ENCODE measurements at regions not wholly inside any gene's neighbourhood (a gene's known extent, or its start where the extent isn't known, plus 50 kb on each side); places are given as distances from the start of the nearest gene placed in this dataset.

DNA sequence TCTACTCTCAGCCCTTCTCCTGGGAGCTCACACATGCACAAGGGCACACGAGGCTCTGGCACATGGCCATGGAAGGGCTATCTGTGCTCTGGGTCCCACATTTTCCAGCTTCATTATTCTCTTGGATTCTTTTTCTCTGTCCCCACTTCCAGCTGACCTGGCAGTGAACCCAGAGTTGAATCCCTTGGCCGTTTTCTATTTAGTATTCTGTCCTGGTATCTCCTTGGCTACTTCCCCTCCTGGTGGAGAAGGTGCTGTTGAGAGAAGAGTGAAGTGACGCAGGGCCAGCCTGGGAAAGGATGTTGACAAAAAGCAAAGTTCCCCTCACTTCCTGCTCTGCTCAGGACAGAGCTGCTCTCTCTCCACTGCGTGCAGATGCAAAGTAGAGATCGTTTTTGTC, 303.1 kb downstream of the IRS2 start:
- TF ChIP-seq SMC3 (IDR thresholded peaks at IDR 0.05; ENCODE audit: low read depth, low read length) (no peak), RCOR1 (IDR thresholded peaks at IDR 0.05; ENCODE audit: insufficient replicate concordance, low read length) (no peak), BHLHE40 (IDR thresholded peaks at IDR 0.05; ENCODE audit: low read depth, low read length) (no peak), RAD21 (IDR thresholded peaks at IDR 0.05; ENCODE audit: low read length) (no peak), POLR2A (IDR thresholded peaks at IDR 0.05; ENCODE audit: low read depth, low read length) (no peak), CEBPB (IDR thresholded peaks at IDR 0.05; ENCODE audit: low read depth, low read length) (no peak), MAFK (IDR thresholded peaks at IDR 0.05; ENCODE audit: low read depth, low read length) (no peak), RFX5 (IDR thresholded peaks at IDR 0.05; ENCODE audit: low read depth, low read length) (no peak), MXI1 (IDR thresholded peaks at IDR 0.05; ENCODE audit: borderline replicate concordance, low read depth, low read length) (no peak), USF2 (IDR thresholded peaks at IDR 0.05; ENCODE audit: low read depth, low read length) (no peak), MAZ (IDR thresholded peaks at IDR 0.05; ENCODE audit: borderline replicate concordance, low read depth, low read length) (no peak), ELK1 (IDR thresholded peaks at IDR 0.05; ENCODE audit: borderline replicate concordance, low read depth, low read length) (no peak), CHD1 (IDR thresholded peaks at IDR 0.05; ENCODE audit: low read depth, low read length) (no peak)
- TF ChIP-seq, protein P1, sequence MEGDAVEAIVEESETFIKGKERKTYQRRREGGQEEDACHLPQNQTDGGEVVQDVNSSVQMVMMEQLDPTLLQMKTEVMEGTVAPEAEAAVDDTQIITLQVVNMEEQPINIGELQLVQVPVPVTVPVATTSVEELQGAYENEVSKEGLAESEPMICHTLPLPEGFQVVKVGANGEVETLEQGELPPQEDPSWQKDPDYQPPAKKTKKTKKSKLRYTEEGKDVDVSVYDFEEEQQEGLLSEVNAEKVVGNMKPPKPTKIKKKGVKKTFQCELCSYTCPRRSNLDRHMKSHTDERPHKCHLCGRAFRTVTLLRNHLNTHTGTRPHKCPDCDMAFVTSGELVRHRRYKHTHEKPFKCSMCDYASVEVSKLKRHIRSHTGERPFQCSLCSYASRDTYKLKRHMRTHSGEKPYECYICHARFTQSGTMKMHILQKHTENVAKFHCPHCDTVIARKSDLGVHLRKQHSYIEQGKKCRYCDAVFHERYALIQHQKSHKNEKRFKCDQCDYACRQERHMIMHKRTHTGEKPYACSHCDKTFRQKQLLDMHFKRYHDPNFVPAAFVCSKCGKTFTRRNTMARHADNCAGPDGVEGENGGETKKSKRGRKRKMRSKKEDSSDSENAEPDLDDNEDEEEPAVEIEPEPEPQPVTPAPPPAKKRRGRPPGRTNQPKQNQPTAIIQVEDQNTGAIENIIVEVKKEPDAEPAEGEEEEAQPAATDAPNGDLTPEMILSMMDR (conservative IDR thresholded peaks at IDR 0.05; ENCODE audit: low read depth, low read length), result no peak

Data from IMR-90 (cell line).